Osteoblast (primary cell): ENCODE measurements at regions not wholly inside any gene's neighbourhood (a gene's known extent, or its start where the extent isn't known, plus 50 kb on each side); places are given as distances from the start of the nearest gene placed in this dataset.
"Not testable (repeated sequence)": the region's sequence is repeated elsewhere in the genome, so short reads cannot be mapped to it uniquely, and the experiment has no call there.

Experiments
- DNase-seq: peaks from one replicate; pipeline ENCODE4 v3.0.0; 2011; ENCODE audit warnings: low spot score, mixed read lengths; ENCODE audit not compliant: insufficient read length; ENCODE audit errors: missing footprints
- H2AFZ ChIP-seq: 2 replicates; pipeline ENCODE4 v1.6.0; 2011; ENCODE audit warnings: mild to moderate bottlenecking, low read length
- H3K27ac ChIP-seq: 2 replicates; pipeline ENCODE4 v1.5.1; 2011; ENCODE audit warnings: mild to moderate bottlenecking, low read depth, low read length, moderate library complexity
- H3K27me3 ChIP-seq: 2 replicates; pipeline ENCODE4 v1.6.0; 2012; ENCODE audit warnings: mild to moderate bottlenecking, control low read depth, inconsistent platforms, low read length, moderate library complexity; ENCODE audit not compliant: insufficient read depth
- H3K36me3 ChIP-seq: 2 replicates; pipeline ENCODE4 v1.5.1; 2011; ENCODE audit warnings: mild to moderate bottlenecking, low read length, control low read depth, moderate library complexity; ENCODE audit not compliant: insufficient read depth
- H3K4me1 ChIP-seq: 2 replicates; pipeline ENCODE4 v1.5.1; 2011; ENCODE audit warnings: mild to moderate bottlenecking, low read length, control low read depth, moderate library complexity; ENCODE audit not compliant: insufficient read depth
- H3K4me2 ChIP-seq: 2 replicates; pipeline ENCODE4 v1.6.0; 2011; ENCODE audit warnings: mild to moderate bottlenecking, low read length; ENCODE audit not compliant: insufficient read depth
- H3K4me3 ChIP-seq: fragments of 200-600 bp; sonication (generic); 3 replicates; pipeline ENCODE4 v1.5.1; 2012; ENCODE audit warnings: mild to moderate bottlenecking, low read length, inconsistent platforms; ENCODE audit not compliant: insufficient read depth
- H3K79me2 ChIP-seq: 2 replicates; pipeline ENCODE4 v1.6.0; 2012; ENCODE audit warnings: mild to moderate bottlenecking, low read length, control low read depth, inconsistent platforms; ENCODE audit not compliant: insufficient read depth
- H3K9me3 ChIP-seq: 2 replicates; pipeline ENCODE4 v1.5.1; 2011; ENCODE audit warnings: low read depth, low read length, control low read depth
- H4K20me1 ChIP-seq: 2 replicates; pipeline ENCODE4 v1.6.0; 2012; ENCODE audit warnings: mild to moderate bottlenecking, low read length, control low read depth; ENCODE audit not compliant: insufficient read depth
- CTCF ChIP-seq: IDR thresholded peaks from 2 replicates; pipeline ENCODE4 v1.5.1; 2011; ENCODE audit warnings: mild to moderate bottlenecking, low read depth, low read length, moderate library complexity; ENCODE audit errors: extremely low read depth

DNA sequence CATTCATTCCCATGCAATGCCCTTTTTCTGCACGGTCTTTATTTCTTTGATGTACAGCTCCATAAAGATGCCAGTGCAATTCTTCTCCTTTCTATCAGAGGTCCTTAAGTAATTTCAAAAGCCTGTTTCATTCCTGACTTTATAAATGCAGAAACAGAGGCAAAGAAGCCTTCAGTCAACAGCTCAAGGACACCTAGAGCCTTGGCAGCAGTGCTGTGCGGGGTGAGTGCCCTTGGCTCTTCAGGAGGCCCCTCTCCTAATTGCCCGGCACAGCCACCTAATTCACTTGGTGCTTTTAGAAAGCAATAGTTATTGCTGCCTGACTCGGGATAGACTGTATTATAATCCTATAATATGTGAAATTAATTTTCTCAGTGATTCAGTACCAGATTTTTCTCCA is 169.6 kb upstream of the KLF6 start:
- no peaks in the 10 kb centered on the region for H3K27me3 ChIP-seq
- H3K27ac ChIP-seq, result no peak overlapping the region
- TF ChIP-seq CTCF, result no peak
- no peaks in the 10 kb centered on the region for H3K36me3 ChIP-seq
- H4K20me1 ChIP-seq, result no peaks in the 10 kb centered on the region
- no peaks in the 10 kb centered on the region for H3K4me1 ChIP-seq
- no peaks in the 10 kb centered on the region for H3K9me3 ChIP-seq
- H3K79me2 ChIP-seq, result no peaks in the 10 kb centered on the region
- DNase-seq, result no peak
- H3K4me3 ChIP-seq, result no peak overlapping the region
- no peak overlapping the region for H3K4me2 ChIP-seq
- no peak overlapping the region for H2AFZ ChIP-seq

DNA sequence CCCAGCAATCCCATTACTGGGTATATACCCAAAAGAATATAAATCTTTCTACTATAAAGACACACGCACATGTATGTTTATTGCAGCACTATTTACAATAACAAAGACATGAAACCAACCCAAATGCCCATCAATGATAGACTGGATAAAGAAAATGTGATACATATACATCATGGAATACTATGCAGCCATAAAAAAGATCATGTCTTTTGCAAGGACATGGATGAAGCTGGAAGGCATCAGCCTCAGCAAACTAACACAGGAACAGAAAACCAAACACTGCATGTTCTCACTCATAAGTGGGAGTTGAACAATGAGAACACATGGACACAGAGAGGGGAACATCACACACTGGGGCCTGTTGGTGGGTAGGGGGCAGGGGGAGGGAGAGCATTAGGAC is 169.0 kb upstream of the KLF6 start:
- not testable (repeated sequence) for H3K9me3 ChIP-seq, H3K79me2 ChIP-seq, H2AFZ ChIP-seq, H3K27ac ChIP-seq, DNase-seq, H4K20me1 ChIP-seq, H3K4me3 ChIP-seq, H3K4me2 ChIP-seq, H3K27me3 ChIP-seq, H3K36me3 ChIP-seq, H3K4me1 ChIP-seq

GRCh38 chr10:3951993-3952392 is 167.0 kb upstream of the KLF6 start:
- no peak overlapping the region for H3K4me3 ChIP-seq

DNA sequence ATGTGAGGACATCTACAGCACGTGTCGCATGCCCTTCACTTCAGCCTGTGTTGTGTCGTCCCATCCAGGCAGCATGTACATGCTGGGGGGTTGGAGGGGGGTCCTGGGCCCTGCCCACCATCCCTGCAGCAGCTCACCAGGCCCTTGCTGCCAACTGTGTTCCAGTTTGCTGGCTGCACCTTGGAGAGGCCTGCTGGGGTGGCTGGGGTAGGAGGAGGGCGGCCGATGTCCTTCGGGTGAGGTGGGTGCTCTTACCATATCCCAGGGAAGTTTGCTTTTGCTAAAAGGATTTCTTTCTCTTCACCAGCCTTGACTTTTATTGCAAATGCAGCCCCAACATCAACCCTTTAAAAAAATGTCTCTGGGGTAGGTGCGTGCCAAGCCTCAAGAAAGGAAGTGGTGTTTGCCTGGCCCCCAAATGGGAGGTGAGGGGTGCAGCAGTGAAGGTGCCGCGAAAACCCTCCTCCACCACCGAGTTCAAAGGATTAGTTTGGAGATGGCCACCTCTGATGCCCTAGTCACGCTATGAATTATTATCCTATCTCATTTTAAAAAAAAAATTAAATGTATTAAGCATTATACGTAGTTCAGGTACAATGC is 165.8 kb upstream of the KLF6 start:
- H3K4me1 ChIP-seq, result peaks cover 3% of the 10 kb centered on the region
- no peaks in the 10 kb centered on the region for H3K27me3 ChIP-seq
- TF ChIP-seq CTCF, result no peak
- DNase-seq, result no peak
- no peak overlapping the region for H3K27ac ChIP-seq
- H3K4me3 ChIP-seq, result no peak overlapping the region
- no peak overlapping the region for H3K4me2 ChIP-seq
- no peaks in the 10 kb centered on the region for H3K36me3 ChIP-seq
- no peak overlapping the region for H2AFZ ChIP-seq
- no peaks in the 10 kb centered on the region for H3K79me2 ChIP-seq
- H4K20me1 ChIP-seq, result no peaks in the 10 kb centered on the region
- no peaks in the 10 kb centered on the region for H3K9me3 ChIP-seq

More at GRCh38 chr10:3951993-3952392, 167.0 kb upstream of the KLF6 start:
- H3K4me2 ChIP-seq, result no peak overlapping the region
- no peaks in the 10 kb centered on the region for H3K9me3 ChIP-seq
- no peaks in the 10 kb centered on the region for H4K20me1 ChIP-seq
- no peak for DNase-seq
- H3K27ac ChIP-seq, result no peak overlapping the region
- TF ChIP-seq CTCF, result no peak
- H3K27me3 ChIP-seq, result no peaks in the 10 kb centered on the region
- H3K36me3 ChIP-seq, result no peaks in the 10 kb centered on the region
- no peaks in the 10 kb centered on the region for H3K4me1 ChIP-seq
- peak overlapping the region; percentile 67 for H2AFZ ChIP-seq
- no peaks in the 10 kb centered on the region for H3K79me2 ChIP-seq
